HUES6 (cell line): ENCODE measurements at regions not wholly inside any gene's neighbourhood (a gene's known extent, or its start where the extent isn't known, plus 50 kb on each side); places are given as distances from the start of the nearest gene placed in this dataset.

ENCODE experiments used
- H3K27ac ChIP-seq: 2 replicates; pipeline ENCODE4 v1.7.0; 2013; ENCODE audit warnings: low read depth, mild to moderate bottlenecking, low read length, inconsistent platforms
- H3K27me3 ChIP-seq: 2 replicates; pipeline ENCODE4 v1.6.1; 2013; ENCODE audit warnings: low read length; ENCODE audit not compliant: control insufficient read depth, insufficient read depth
- H3K36me3 ChIP-seq: 2 replicates; pipeline ENCODE4 v1.6.1; 2013; ENCODE audit warnings: low read length; ENCODE audit not compliant: control insufficient read depth, insufficient read depth
- H3K4me1 ChIP-seq: 2 replicates; pipeline ENCODE4 v1.6.1; 2013; ENCODE audit warnings: low read length; ENCODE audit not compliant: control insufficient read depth, insufficient read depth
- H3K4me3 ChIP-seq: 2 replicates; pipeline ENCODE4 v1.5.1; 2013; ENCODE audit warnings: low read depth, low read length
- H3K9ac ChIP-seq: one replicate; pipeline ENCODE4 v1.6.1; 2013; ENCODE audit warnings: mild to moderate bottlenecking, low read length
- H3K9me3 ChIP-seq: 2 replicates; pipeline ENCODE4 v1.6.1; 2013; ENCODE audit warnings: low read depth, low read length; ENCODE audit not compliant: control insufficient read depth, insufficient read depth

GRCh38 chr21:36575306-36575705, 95.4 kb upstream of the CLDN14 start:
- Histone ChIP-seq H3K9ac (no peak overlapping the region), H3K36me3 (no peaks in the 10 kb centered on the region), H3K9me3 (no peaks in the 10 kb centered on the region), H3K27ac (no peak overlapping the region), H3K27me3 (no peaks in the 10 kb centered on the region), H3K4me3 (no peak overlapping the region), H3K4me1 (no peaks in the 10 kb centered on the region)

- no peak overlapping the region for H3K9ac ChIP-seq
- no peaks in the 10 kb centered on the region for H3K9me3 ChIP-seq
- no peaks in the 10 kb centered on the region for H3K36me3 ChIP-seq
- H3K4me1 ChIP-seq, result no peaks in the 10 kb centered on the region
- no peak overlapping the region for H3K27ac ChIP-seq
- H3K27me3 ChIP-seq, result no peaks in the 10 kb centered on the region
- no peak overlapping the region for H3K4me3 ChIP-seq
These were observed 96.5 kb upstream of the CLDN14 start for GRCh38 chr21:36576441-36576840.

GRCh38 chr21:36579898-36580297, 100.0 kb upstream of the CLDN14 start:
- H3K27me3 ChIP-seq, result no peaks in the 10 kb centered on the region
- H3K27ac ChIP-seq, result no peak overlapping the region
- H3K9me3 ChIP-seq, result no peaks in the 10 kb centered on the region

GRCh38 chr21:36582271-36582670, 102.3 kb upstream of the CLDN14 start:
- Histone ChIP-seq H3K4me3 (no peak overlapping the region), H3K36me3 (no peaks in the 10 kb centered on the region), H3K27ac (no peak overlapping the region), H3K27me3 (no peaks in the 10 kb centered on the region), H3K9ac (no peak overlapping the region), H3K9me3 (no peaks in the 10 kb centered on the region), H3K4me1 (no peaks in the 10 kb centered on the region)

More at GRCh38 chr21:36579898-36580297, 100.0 kb upstream of the CLDN14 start:
- no peaks in the 10 kb centered on the region for H3K36me3 ChIP-seq
- no peaks in the 10 kb centered on the region for H3K4me1 ChIP-seq
- H3K4me3 ChIP-seq, result no peak overlapping the region
- H3K9ac ChIP-seq, result no peak overlapping the region

GRCh38 chr21:36583591-36583990, 103.7 kb upstream of the CLDN14 start:
- Histone ChIP-seq H3K4me1 (no peaks in the 10 kb centered on the region), H3K9ac (no peak overlapping the region), H3K27me3 (no peaks in the 10 kb centered on the region), H3K27ac (no peak overlapping the region), H3K9me3 (no peaks in the 10 kb centered on the region), H3K36me3 (no peaks in the 10 kb centered on the region), H3K4me3 (no peak overlapping the region)

- Histone ChIP-seq H3K9ac (no peak overlapping the region), H3K27ac (no peak overlapping the region), H3K4me1 (no peaks in the 10 kb centered on the region), H3K27me3 (no peaks in the 10 kb centered on the region), H3K4me3 (no peak overlapping the region), H3K9me3 (no peaks in the 10 kb centered on the region), H3K36me3 (no peaks in the 10 kb centered on the region)
These were observed 105.3 kb upstream of the CLDN14 start for GRCh38 chr21:36584980-36585940.

- no peak overlapping the region for H3K4me3 ChIP-seq
- no peaks in the 10 kb centered on the region for H3K4me1 ChIP-seq
- H3K9ac ChIP-seq, result no peak overlapping the region
- no peaks in the 10 kb centered on the region for H3K9me3 ChIP-seq
- no peak overlapping the region for H3K27ac ChIP-seq
- no peaks in the 10 kb centered on the region for H3K27me3 ChIP-seq
- H3K36me3 ChIP-seq, result no peaks in the 10 kb centered on the region
These were observed 107.5 kb upstream of the CLDN14 start for GRCh38 chr21:36587388-36587787.

GRCh38 chr21:36589352-36589971, 109.5 kb upstream of the SIM2 start:
- H3K9me3 ChIP-seq, result no peaks in the 10 kb centered on the region
- no peaks in the 10 kb centered on the region for H3K36me3 ChIP-seq
- no peaks in the 10 kb centered on the region for H3K27me3 ChIP-seq
- no peak overlapping the region for H3K9ac ChIP-seq
- no peak overlapping the region for H3K4me3 ChIP-seq
- H3K4me1 ChIP-seq, result no peaks in the 10 kb centered on the region
- no peak overlapping the region for H3K27ac ChIP-seq

GRCh38 chr21:36591326-36591970, 107.5 kb upstream of the SIM2 start:
- Histone ChIP-seq H3K27ac (no peak overlapping the region), H3K27me3 (no peaks in the 10 kb centered on the region), H3K36me3 (no peaks in the 10 kb centered on the region), H3K9ac (no peak overlapping the region), H3K4me1 (no peaks in the 10 kb centered on the region), H3K4me3 (no peak overlapping the region), H3K9me3 (no peaks in the 10 kb centered on the region)

- Histone ChIP-seq H3K27me3 (no peaks in the 10 kb centered on the region), H3K4me1 (0 out of 2 replicates have a peak, but pooled peaks cover under 1% of the 10 kb centered on the region), H3K4me3 (no peak overlapping the region)
These were observed 102.7 kb upstream of the SIM2 start for GRCh38 chr21:36596174-36596573.

GRCh38 chr21:36601362-36601761, 97.6 kb upstream of the SIM2 start:
- Histone ChIP-seq H3K27ac (no peak overlapping the region), H3K4me3 (no peak overlapping the region), H3K27me3 (no peaks in the 10 kb centered on the region), H3K9me3 (peaks cover 9% of the 10 kb centered on the region), H3K4me1 (0 out of 2 replicates have a peak, but pooled peaks cover 3% of the 10 kb centered on the region), H3K36me3 (no peaks in the 10 kb centered on the region), H3K9ac (no peak overlapping the region)

More at GRCh38 chr21:36596174-36596573, 102.7 kb upstream of the SIM2 start:
- Histone ChIP-seq H3K36me3 (no peaks in the 10 kb centered on the region), H3K9ac (no peak overlapping the region), H3K27ac (no peak overlapping the region), H3K9me3 (peaks cover 9% of the 10 kb centered on the region)
